GM18505 (cell line): ENCODE measurements at regions not wholly inside any gene's neighbourhood (a gene's known extent, or its start where the extent isn't known, plus 50 kb on each side); places are given as distances from the start of the nearest gene placed in this dataset.
"Not testable (repeated sequence)": the region's sequence is repeated elsewhere in the genome, so short reads cannot be mapped to it uniquely, and the experiment has no call there.

Experiments used
- ATAC-seq: cut with Tn5 transposase; IDR thresholded peaks from one replicate; pipeline ENCODE4 v1.9.1; 2021; ENCODE audit not compliant: unreplicated experiment
- POLR2A ChIP-seq: IDR thresholded peaks from 4 replicates; pipeline ENCODE4 v1.6.1; 2011; ENCODE audit warnings: borderline replicate concordance; ENCODE audit not compliant: insufficient read depth, insufficient read length; ENCODE audit errors: extremely low read depth

GRCh38 chr10:59975918-59976317 is 69.6 kb upstream of the CCDC6 start:
- not testable (repeated sequence) for ATAC-seq

DNA sequence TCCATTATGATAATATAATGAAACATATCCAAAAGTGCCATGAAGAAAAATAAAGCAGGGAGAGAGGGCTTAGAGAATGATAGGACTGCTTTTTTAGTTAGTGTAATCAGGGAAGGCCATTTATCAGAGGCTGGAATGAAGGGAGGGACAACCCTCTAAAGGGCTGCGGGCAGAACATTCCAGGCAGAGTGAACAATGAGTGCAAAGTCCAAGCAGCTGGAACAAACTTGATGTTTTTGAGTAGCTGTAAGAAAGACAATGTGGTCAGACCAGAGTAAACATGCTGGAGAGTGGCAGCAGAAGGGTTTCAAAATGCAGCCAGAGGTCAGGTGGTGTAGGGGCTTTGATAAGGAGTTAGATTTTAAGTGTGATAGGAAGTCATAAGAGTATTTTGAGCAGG is 65.6 kb upstream of the CCDC6 start:
- TF ChIP-seq POLR2A = no peak
- ATAC-seq = no peak

GRCh38 chr10:59970396-59971368 is 64.3 kb upstream of the CCDC6 start:
- peak; percentile 74 for ATAC-seq

GRCh38 chr10:59968705-59969104 is 62.3 kb upstream of the CCDC6 start:
- TF ChIP-seq POLR2A = no peak
- no peak for ATAC-seq

More at GRCh38 chr10:59970396-59971368, 64.3 kb upstream of the CCDC6 start:
- TF ChIP-seq POLR2A = no peak

GRCh38 chr10:59967079-59967478 is 60.7 kb upstream of the CCDC6 start:
- ATAC-seq = no peak
- no peak for TF ChIP-seq POLR2A

GRCh38 chr10:59965899-59966650 is 59.7 kb upstream of the CCDC6 start:
- no peak for TF ChIP-seq POLR2A
- no peak for ATAC-seq

DNA sequence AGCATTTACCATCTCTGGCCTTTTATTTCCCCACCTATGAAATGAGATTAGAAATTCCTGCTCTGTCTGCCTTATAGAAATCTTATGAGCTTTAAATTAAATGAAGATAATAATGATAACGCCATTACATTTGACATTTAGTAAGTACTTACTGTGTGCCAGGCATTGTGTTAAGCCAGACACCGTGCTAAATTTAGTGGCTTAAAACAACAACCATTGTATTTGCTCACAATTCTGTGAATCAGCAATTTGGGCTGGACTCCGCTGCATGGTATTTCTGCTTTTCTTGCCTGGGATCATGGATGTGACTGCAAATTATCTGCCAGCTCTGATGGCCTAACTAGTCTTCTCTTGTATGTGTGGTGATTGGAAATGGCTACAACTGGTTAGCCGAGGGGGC is 56.4 kb upstream of the CCDC6 start:
- TF ChIP-seq POLR2A = no peak
- ATAC-seq = no peak

DNA sequence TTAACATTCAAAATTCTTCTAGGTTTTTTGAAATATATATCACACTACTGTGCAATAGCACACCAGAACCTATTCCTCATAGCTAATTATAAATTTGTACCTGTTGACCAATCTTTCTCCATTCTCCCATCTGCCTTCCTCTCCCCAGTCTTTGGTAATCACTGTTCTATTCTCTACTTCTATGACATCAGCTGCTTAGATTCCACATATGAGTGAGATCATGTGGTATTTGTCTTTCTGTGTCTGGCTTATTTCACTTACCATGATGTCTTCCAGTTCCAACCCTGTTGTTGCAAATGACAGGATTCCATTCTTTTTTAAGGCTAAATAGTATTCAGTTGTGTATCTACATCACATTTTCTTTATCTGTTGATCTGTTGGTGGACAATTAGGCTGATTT is 54.4 kb upstream of the CCDC6 start:
- TF ChIP-seq POLR2A = no peak
- ATAC-seq = no peak

DNA sequence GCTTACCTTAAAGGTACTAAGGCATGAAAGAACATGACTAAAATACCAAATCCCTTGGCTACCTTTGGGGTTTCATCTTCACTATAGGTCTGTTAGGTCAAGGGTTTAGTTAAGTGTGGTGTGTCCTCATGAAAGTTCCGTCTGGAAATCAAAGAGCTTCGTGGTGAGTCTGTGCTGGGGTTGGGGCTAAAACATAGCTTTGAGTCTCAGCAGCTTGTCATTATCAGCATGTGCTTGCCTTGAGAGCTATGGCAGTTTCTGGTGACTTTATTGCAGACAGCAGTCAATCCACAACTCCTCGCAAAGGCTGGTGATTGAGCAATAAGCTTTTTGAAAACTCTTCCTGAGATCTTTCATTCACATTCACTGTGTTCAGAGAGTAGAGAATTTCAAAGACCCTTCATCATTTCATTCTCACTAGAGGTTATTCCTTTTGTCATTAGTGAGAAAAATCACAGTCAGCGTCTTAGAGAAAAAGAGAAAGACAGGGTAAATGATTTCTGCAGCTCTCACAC is 53.2 kb upstream of the CCDC6 start:
- TF ChIP-seq POLR2A = no peak

DNA sequence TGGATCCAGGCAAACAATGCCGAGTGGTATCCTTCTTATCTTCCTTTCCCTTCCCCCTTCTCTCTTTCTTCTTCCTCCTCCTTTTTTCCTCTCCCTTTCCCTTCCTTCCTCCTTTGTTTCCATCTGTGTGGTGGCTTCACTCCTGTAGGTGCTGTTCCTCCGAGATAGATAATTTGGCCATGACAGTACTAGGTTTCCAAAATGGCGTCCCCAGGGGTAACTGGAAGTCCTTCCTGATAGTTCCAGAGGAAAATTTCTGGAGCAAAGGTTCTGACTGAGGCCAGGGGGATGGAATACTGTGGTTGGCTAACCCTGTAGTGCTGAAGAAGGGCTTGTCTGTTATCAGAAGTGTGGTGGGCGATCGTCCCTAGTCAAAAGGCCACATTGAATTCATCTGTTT is 52.5 kb upstream of the CCDC6 start:
- no peak for ATAC-seq
- no peak for TF ChIP-seq POLR2A

More for the DNA sequence above, 53.2 kb upstream of the CCDC6 start:
- no peak for ATAC-seq

GRCh38 chr10:59957975-59958374 is 51.6 kb upstream of the CCDC6 start:
- TF ChIP-seq POLR2A = no peak
- ATAC-seq = no peak
